Lower lobe of right lung (tissue), 2 donors: ENCODE measurements at regions not wholly inside any gene's neighbourhood (a gene's known extent, or its start where the extent isn't known, plus 50 kb on each side); places are given as distances from the start of the nearest gene placed in this dataset.

Experiments used
- ATAC-seq, 2 donors: fragments of 200-7000 bp; cut with Tn5 transposase; one replicate each; pipeline ENCODE4 v1.9.1; 2020 to 2022; ENCODE audit warnings: mild to moderate bottlenecking in 2 of 2, moderate library complexity in 2 of 2
- DNase-seq: peaks from one replicate; pipeline ENCODE4 v3.0.0-alpha.2; 2020
- H3K27ac ChIP-seq: fragments of 200-600 bp; one replicate; pipeline ENCODE4 v1.8.0; 2022
- H3K27me3 ChIP-seq: fragments of 200-600 bp; one replicate; pipeline ENCODE4 v1.8.0; 2022; ENCODE audit warnings: low read depth
- H3K36me3 ChIP-seq: fragments of 200-600 bp; one replicate; pipeline ENCODE4 v1.8.0; 2022; ENCODE audit warnings: mild to moderate bottlenecking
- H3K4me1 ChIP-seq: fragments of 200-600 bp; one replicate; pipeline ENCODE4 v1.8.0; 2022
- H3K4me3 ChIP-seq: fragments of 200-600 bp; one replicate; pipeline ENCODE4 v1.8.0; 2022; ENCODE audit warnings: mild to moderate bottlenecking
- H3K9me3 ChIP-seq: fragments of 200-600 bp; one replicate; pipeline ENCODE4 v1.8.0; 2022
- CTCF ChIP-seq: fragments of 200-600 bp; IDR thresholded peaks from one replicate; pipeline ENCODE4 v1.8.0; 2022; ENCODE audit warnings: antibody characterized with exemption, mild to moderate bottlenecking
- intact Hi-C: fragments of 100-400 bp; cut with DNase I; formaldehyde crosslinking; loops from one replicate; pipeline ENCODE4 v1.11.0; 2022
- donor health status: DM: no; HTN: yes; CAD: no; lungs with severe emphysema.

DNA sequence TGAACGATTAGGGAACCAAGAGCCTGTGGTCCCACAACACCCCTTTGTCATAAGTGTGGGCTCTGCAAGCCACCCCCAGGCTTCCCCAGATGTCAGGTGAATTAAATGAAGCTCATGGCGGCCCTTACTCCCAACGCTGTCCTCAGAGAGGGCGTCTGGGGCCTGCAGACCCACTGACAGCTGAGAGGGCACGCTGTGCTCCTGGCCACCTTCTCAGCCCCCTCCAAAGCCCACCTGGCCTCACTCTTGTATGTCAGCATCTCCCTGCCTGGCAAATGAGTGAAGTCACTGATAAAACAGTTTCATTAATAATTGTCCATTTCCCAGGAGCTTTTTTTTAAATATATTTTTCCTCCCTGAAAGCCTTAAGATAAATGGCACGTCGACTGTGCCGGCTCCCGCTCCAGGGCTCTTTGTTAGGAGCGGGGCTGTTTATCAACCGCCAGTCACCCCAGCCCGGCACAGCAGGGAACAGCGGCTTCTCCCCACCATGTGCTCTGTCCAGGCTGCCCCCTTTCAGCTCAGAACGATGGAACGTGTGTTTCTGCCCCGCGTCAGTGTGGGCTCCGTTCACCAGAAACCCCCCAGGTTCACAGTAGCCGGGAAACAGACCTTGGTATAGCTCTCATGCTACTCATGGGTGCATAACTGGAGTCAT is 94.7 kb upstream of the SFSWAP start:
- H3K4me1 ChIP-seq: no peaks in the 10 kb centered on the region
- H3K9me3 ChIP-seq: no peaks in the 10 kb centered on the region
- intact Hi-C loops: no loop called here
- DNase-seq: no peak
- peaks cover 12% of the 10 kb centered on the region for H3K27me3 ChIP-seq
- no peak for TF ChIP-seq CTCF
- H3K27ac ChIP-seq: no peak overlapping the region
- no peaks in the 10 kb centered on the region for H3K36me3 ChIP-seq
- no peak overlapping the region for H3K4me3 ChIP-seq
- ATAC-seq: no peak

GRCh38 chr12:131616738-131617137 is 94.2 kb upstream of the SFSWAP start:
- no peaks in the 10 kb centered on the region for H3K36me3 ChIP-seq
- DNase-seq: no peak
- no peaks in the 10 kb centered on the region for H3K9me3 ChIP-seq
- TF ChIP-seq CTCF: no peak
- intact Hi-C loops: no loop called here
- H3K27me3 ChIP-seq: peaks cover 18% of the 10 kb centered on the region
- ATAC-seq: no peak
- H3K27ac ChIP-seq: no peak overlapping the region
- H3K4me1 ChIP-seq: no peaks in the 10 kb centered on the region
- H3K4me3 ChIP-seq: no peak overlapping the region

DNA sequence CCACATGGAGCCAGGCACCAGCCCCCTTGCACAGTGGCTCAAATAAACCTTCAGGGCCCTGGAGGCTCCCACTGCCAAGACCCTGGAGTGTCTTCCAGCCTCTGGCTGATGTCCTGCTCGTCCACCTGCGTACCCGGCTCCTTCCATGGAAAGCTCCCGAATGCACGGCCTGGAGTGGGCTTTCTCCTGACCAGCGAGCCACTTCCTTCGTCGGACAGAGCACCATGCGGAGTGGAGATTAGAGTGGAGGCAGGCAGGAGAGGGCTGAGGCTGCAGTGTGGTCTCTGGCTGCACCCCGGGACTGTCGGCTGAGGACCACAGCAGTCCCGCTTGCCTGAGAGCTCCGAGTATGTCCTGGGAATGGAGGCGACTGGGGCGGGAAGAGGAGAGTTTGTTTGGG is 93.7 kb upstream of the SFSWAP start:
- no peak overlapping the region for H3K27ac ChIP-seq
- TF ChIP-seq CTCF: no peak
- DNase-seq (no peak), ATAC-seq (no peak)
- no peaks in the 10 kb centered on the region for H3K4me1 ChIP-seq
- H3K9me3 ChIP-seq: no peaks in the 10 kb centered on the region
- peaks cover 21% of the 10 kb centered on the region for H3K27me3 ChIP-seq
- no peak overlapping the region for H3K4me3 ChIP-seq
- intact Hi-C loops: no loop called here
- H3K36me3 ChIP-seq: no peaks in the 10 kb centered on the region

GRCh38 chr12:131617596-131618302 is 93.1 kb upstream of the SFSWAP start:
- ATAC-seq (no peak), DNase-seq (no peak)
- H3K9me3 ChIP-seq: no peaks in the 10 kb centered on the region
- H3K4me1 ChIP-seq: no peaks in the 10 kb centered on the region
- intact Hi-C loops: no loop called here
- peaks cover 21% of the 10 kb centered on the region for H3K27me3 ChIP-seq
- H3K36me3 ChIP-seq: no peaks in the 10 kb centered on the region
- no peak overlapping the region for H3K4me3 ChIP-seq
- no peak for TF ChIP-seq CTCF
- H3K27ac ChIP-seq: no peak overlapping the region

GRCh38 chr12:131618303-131618658 is 92.6 kb upstream of the SFSWAP start:
- DNase-seq (no peak), ATAC-seq (no peak)
- no peak overlapping the region for H3K27ac ChIP-seq
- H3K4me3 ChIP-seq: no peak overlapping the region
- intact Hi-C loops: no loop called here
- peaks cover 21% of the 10 kb centered on the region for H3K27me3 ChIP-seq
- H3K4me1 ChIP-seq: no peaks in the 10 kb centered on the region
- TF ChIP-seq CTCF: no peak
- no peaks in the 10 kb centered on the region for H3K9me3 ChIP-seq
- no peaks in the 10 kb centered on the region for H3K36me3 ChIP-seq
